Aorta (tissue), 5 donors: ENCODE measurements at regions not wholly inside any gene's neighbourhood (a gene's known extent, or its start where the extent isn't known, plus 50 kb on each side); places are given as distances from the start of the nearest gene placed in this dataset.
"Not testable (repeated sequence)": the region's sequence is repeated elsewhere in the genome, so short reads cannot be mapped to it uniquely, and the experiment has no call there.

Experiments used
- ATAC-seq: fragments of 200-7000 bp; cut with Tn5 transposase; one replicate; pipeline ENCODE4 v1.9.1; 2022; ENCODE audit warnings: moderate library complexity; ENCODE audit not compliant: low FRiP score
- DNase-seq, 2 donors: peaks; one replicate each; pipeline ENCODE4 v3.0.0-alpha.2; 2020
- H3K27ac ChIP-seq, 2 donors: one replicate each; pipeline ENCODE4 v1.5.1; 2013; ENCODE audit warnings: low read length in 2 of 2, mild to moderate bottlenecking in 2 of 2, moderate library complexity in 2 of 2, control low read depth in 1 of 2, inconsistent platforms in 1 of 2, low read depth in 1 of 2
- H3K27me3 ChIP-seq, 2 donors: one replicate each; pipeline ENCODE4 v1.6.1; 2013; ENCODE audit warnings: control low read depth in 1 of 2, low read length in 1 of 2, mild to moderate bottlenecking in 1 of 2, moderate library complexity in 1 of 2; ENCODE audit not compliant: insufficient read depth in 2 of 2, control insufficient read depth in 1 of 2
- H3K36me3 ChIP-seq, 2 donors: one replicate each; pipeline ENCODE4 v1.6.1; 2013; ENCODE audit warnings: control low read depth in 1 of 2, low read length in 1 of 2, mild to moderate bottlenecking in 1 of 2; ENCODE audit not compliant: insufficient read depth in 2 of 2, control insufficient read depth in 1 of 2
- H3K4me1 ChIP-seq, 2 donors: one replicate each; pipeline ENCODE4 v1.6.1; 2013; ENCODE audit warnings: low read length in 2 of 2, control low read depth in 1 of 2, mild to moderate bottlenecking in 1 of 2, moderate library complexity in 1 of 2; ENCODE audit not compliant: insufficient read depth in 2 of 2, control insufficient read depth in 1 of 2
- H3K4me3 ChIP-seq, 2 donors: one replicate each; pipeline ENCODE4 v1.5.1; 2013; ENCODE audit warnings: low read length in 2 of 2, control low read depth in 1 of 2, mild to moderate bottlenecking in 1 of 2
- H3K9me3 ChIP-seq: one replicate; pipeline ENCODE4 v1.6.1; 2013; ENCODE audit warnings: mild to moderate bottlenecking, low read length; ENCODE audit not compliant: control insufficient read depth
- WGBS, 2 donors: extraction: QIAGEN DNeasy Blood & Tissue Kit; methylation state at CpG; one replicate each; pipeline ENCODE4 v1.1.7; 2013; 5-methylcytosine and 5-hydroxymethylcytosine counted together
- intact Hi-C, 2 donors: fragments of 100-400 bp; cut with DNase I; formaldehyde crosslinking; loops; one replicate each; pipeline versions ENCODE4 v1.14.2 to v1.15.0; 2022
- donor health status: healthy with polysubstance abuse.
- donor health status: Bipolar disorder and iron deficiency.
- donor health status: DM: no; HTN: no; CAD: no.
- donor health status: DM: no; HTN: no; CAD: no.
- donor health status: DM: yes; HTN: yes; CAD: no.

GRCh38 chr7:65317372-65317771 lies 56.3 kb upstream of the ZNF92 start:
- DNase-seq: no peak
- Histone ChIP-seq H3K36me3 (no peaks in the 10 kb centered on the region), H3K4me3 (no peak overlapping the region), H3K4me1 (no peaks in the 10 kb centered on the region), H3K9me3 (no peaks in the 10 kb centered on the region), H3K27ac (no peak overlapping the region), H3K27me3 (no peaks in the 10 kb centered on the region)
- intact Hi-C loops: no loop called here
- ATAC-seq: no peak
- 85 to 87% methylated on average over 3 of the region's 3 CpGs for WGBS, 2 donors

- DNase-seq: no peak
- ATAC-seq: no peak
- intact Hi-C loops: no loop called here
- H3K4me3 ChIP-seq: no peak overlapping the region
- no peaks in the 10 kb centered on the region for H3K27me3 ChIP-seq
- H3K36me3 ChIP-seq: no peaks in the 10 kb centered on the region
- no peaks in the 10 kb centered on the region for H3K9me3 ChIP-seq
- no peak overlapping the region for H3K27ac ChIP-seq
- no peaks in the 10 kb centered on the region for H3K4me1 ChIP-seq
- 57 to 58% methylated on average over 6 of the region's 6 CpGs for WGBS, 2 donors
Observed at GRCh38 chr7:65310761-65311160, 62.9 kb upstream of the ZNF92 start.

- 77 to 86% methylated on average over 2 of the region's 2 CpGs for WGBS, 2 donors
- Histone ChIP-seq H3K4me1 (no peaks in the 10 kb centered on the region), H3K27ac (no peak overlapping the region), H3K4me3 (no peak overlapping the region), H3K36me3 (no peaks in the 10 kb centered on the region), H3K9me3 (no peaks in the 10 kb centered on the region), H3K27me3 (no peaks in the 10 kb centered on the region)
- intact Hi-C loops: loop anchor here in 1 of 2 donors (2.0 kb wide), 1 partner anchor 357 kb away; no protein-coding TSS in a partner anchor
- DNase-seq: no peak
- no peak for ATAC-seq
Observed at GRCh38 chr7:65308300-65308678, 65.4 kb upstream of the ZNF92 start.

- DNase-seq (peak in 1 of 2 donors; percentile 58), ATAC-seq (peak; percentile 77)
- intact Hi-C loops: loop anchor here (2.0 kb wide), 1 partner anchor 357 kb away; no protein-coding TSS in a partner anchor
- H3K36me3 ChIP-seq: no peaks in the 10 kb centered on the region
- H3K27ac ChIP-seq: no peak overlapping the region
- H3K27me3 ChIP-seq: no peaks in the 10 kb centered on the region
- no peaks in the 10 kb centered on the region for H3K9me3 ChIP-seq
- H3K4me1 ChIP-seq: no peaks in the 10 kb centered on the region
- WGBS, 2 donors: 42 to 44% methylated on average over 8 of the region's 8 CpGs
- no peak overlapping the region for H3K4me3 ChIP-seq
Observed at GRCh38 chr7:65307651-65308299, 65.9 kb upstream of the ZNF92 start.

- Histone ChIP-seq H3K9me3 (no peaks in the 10 kb centered on the region), H3K4me3 (no peak overlapping the region), H3K27ac (no peak overlapping the region), H3K36me3 (no peaks in the 10 kb centered on the region), H3K4me1 (no peaks in the 10 kb centered on the region), H3K27me3 (no peaks in the 10 kb centered on the region)
- ATAC-seq (no peak), DNase-seq (no peak)
- intact Hi-C loops: no loop called here
- WGBS, 2 donors: 74 to 75% methylated on average over 1 of the region's 1 CpG
Observed at GRCh38 chr7:65304175-65304574, 69.5 kb upstream of the ZNF92 start.

- no peaks in the 10 kb centered on the region for H3K9me3 ChIP-seq
- no peak for ATAC-seq
- no peak for DNase-seq
- no peak overlapping the region for H3K4me3 ChIP-seq
- intact Hi-C loops: no loop called here
- no peak overlapping the region for H3K27ac ChIP-seq
- WGBS, 2 donors: 97 to 100% methylated on average over 1 of the region's 1 CpG
- no peaks in the 10 kb centered on the region for H3K36me3 ChIP-seq
- no peaks in the 10 kb centered on the region for H3K4me1 ChIP-seq
- no peaks in the 10 kb centered on the region for H3K27me3 ChIP-seq
Observed at GRCh38 chr7:65302883-65303282, 70.8 kb upstream of the ZNF92 start.

- H3K4me3 ChIP-seq: no peak overlapping the region
- H3K36me3 ChIP-seq: no peaks in the 10 kb centered on the region
- H3K27ac ChIP-seq: no peak overlapping the region
- H3K4me1 ChIP-seq: no peaks in the 10 kb centered on the region
- no peaks in the 10 kb centered on the region for H3K9me3 ChIP-seq
- no peak for ATAC-seq
- intact Hi-C loops: no loop called here
- DNase-seq: no peak
- WGBS, 2 donors: 20 to 41% methylated on average over 2 of the region's 2 CpGs
- no peaks in the 10 kb centered on the region for H3K27me3 ChIP-seq
Observed at GRCh38 chr7:65301007-65301406, 72.6 kb upstream of the ZNF92 start.

- H3K4me3 ChIP-seq: no peak overlapping the region
- no peak overlapping the region for H3K27ac ChIP-seq
- intact Hi-C loops: no loop called here
- H3K27me3 ChIP-seq: no peaks in the 10 kb centered on the region
- no peak for ATAC-seq
- 47 to 69% methylated on average over 2 of the region's 2 CpGs for WGBS, 2 donors
- no peaks in the 10 kb centered on the region for H3K36me3 ChIP-seq
- DNase-seq: no peak
- H3K9me3 ChIP-seq: peaks cover 2% of the 10 kb centered on the region
- H3K4me1 ChIP-seq: no peaks in the 10 kb centered on the region
Observed at GRCh38 chr7:65295409-65295808, 78.2 kb upstream of the ZNF92 start.

GRCh38 chr7:65290340-65290739 lies 83.3 kb upstream of the ZNF92 start:
- WGBS, 2 donors: 97 to 98% methylated on average over 9 of the region's 9 CpGs
- ATAC-seq, H3K27me3 ChIP-seq, intact Hi-C loops, H3K4me3 ChIP-seq, DNase-seq, H3K27ac ChIP-seq, H3K9me3 ChIP-seq, H3K4me1 ChIP-seq, H3K36me3 ChIP-seq: not testable (repeated sequence)
